ENCODE measurements at regions not wholly inside any gene's neighbourhood (a gene's known extent, or its start where the extent isn't known, plus 50 kb on each side); places are given as distances from the start of the nearest gene placed in this dataset.

DNA sequence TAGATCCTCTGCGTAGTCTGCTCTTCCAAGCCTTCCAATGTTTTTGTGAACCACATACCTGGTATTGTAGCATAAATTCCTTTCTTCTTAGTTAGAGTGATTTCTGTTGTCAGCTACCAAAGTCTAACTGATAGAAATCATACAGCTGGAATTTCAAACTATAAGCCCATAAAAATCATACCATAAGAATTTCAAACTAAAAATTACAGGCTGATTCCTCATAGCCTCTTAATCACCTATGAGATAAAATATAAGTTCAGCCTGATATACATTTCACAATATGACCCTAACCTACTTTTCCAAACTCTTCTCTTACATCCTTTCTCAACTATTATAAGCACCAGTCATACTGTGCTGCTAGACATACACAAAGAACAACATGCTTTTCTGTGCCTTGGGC is 64.8 kb downstream of the PTHLH start:
- Mint-ChIP-seq H3K4me3 (no peak overlapping the region), H3K27ac (no peak overlapping the region), H3K36me3 (ENCODE audit: low read depth) (no peaks in the 10 kb centered on the region), H3K9me3 (no peaks in the 10 kb centered on the region), H3K27me3 (ENCODE audit: low read depth, poor library complexity) (no peaks in the 10 kb centered on the region), H3K4me1 (no peaks in the 10 kb centered on the region)
- TF ChIP-seq, protein P1, sequence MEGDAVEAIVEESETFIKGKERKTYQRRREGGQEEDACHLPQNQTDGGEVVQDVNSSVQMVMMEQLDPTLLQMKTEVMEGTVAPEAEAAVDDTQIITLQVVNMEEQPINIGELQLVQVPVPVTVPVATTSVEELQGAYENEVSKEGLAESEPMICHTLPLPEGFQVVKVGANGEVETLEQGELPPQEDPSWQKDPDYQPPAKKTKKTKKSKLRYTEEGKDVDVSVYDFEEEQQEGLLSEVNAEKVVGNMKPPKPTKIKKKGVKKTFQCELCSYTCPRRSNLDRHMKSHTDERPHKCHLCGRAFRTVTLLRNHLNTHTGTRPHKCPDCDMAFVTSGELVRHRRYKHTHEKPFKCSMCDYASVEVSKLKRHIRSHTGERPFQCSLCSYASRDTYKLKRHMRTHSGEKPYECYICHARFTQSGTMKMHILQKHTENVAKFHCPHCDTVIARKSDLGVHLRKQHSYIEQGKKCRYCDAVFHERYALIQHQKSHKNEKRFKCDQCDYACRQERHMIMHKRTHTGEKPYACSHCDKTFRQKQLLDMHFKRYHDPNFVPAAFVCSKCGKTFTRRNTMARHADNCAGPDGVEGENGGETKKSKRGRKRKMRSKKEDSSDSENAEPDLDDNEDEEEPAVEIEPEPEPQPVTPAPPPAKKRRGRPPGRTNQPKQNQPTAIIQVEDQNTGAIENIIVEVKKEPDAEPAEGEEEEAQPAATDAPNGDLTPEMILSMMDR (IDR thresholded peaks at IDR 0.05), result no peak
- no peak for DNase-seq

DNA sequence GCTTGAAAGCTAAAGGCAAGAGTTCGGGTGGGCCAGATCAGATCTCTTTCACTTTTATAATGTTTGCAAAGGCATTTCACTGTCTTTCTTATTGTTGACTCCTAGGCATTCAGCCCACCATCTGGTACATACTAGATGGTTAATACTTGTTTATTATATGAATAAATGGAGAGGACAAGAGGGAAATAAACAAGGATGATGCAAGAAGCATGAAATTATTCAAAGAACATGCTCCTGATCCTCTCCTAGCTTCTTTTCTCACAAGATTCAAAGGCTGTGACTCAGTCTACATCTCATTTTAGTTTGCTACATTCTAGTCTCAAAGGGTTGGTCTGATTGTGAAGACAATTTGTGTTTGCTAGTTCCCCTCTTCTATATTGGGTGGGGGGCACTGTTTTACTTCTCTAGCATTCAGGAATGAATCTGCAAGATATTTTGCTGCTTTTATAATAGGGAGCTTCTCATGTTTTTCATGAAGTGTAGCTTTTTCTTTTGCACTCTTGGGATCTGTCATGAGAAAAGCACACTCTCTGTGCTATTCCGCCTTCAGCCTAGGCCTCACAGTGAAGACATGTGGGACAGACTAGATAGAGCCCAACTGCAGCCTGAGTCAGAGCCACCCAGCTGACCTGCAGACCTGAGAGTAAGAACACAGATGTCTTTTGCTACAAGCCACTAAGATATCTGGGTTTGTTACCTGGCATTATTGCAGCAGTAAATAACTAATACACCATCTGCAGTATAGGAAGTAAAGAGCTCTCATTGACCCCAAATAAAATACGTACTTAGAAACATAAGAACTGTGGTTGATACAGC is 65.7 kb downstream of the PTHLH start:
- H3K9me3 Mint-ChIP-seq, result no peaks in the 10 kb centered on the region
- no peaks in the 10 kb centered on the region for H3K27me3 Mint-ChIP-seq (ENCODE audit: low read depth, poor library complexity)
- no peak overlapping the region for H3K27ac Mint-ChIP-seq
- H3K4me3 Mint-ChIP-seq, result no peak overlapping the region
- no peak for DNase-seq
- H3K4me1 Mint-ChIP-seq, result no peaks in the 10 kb centered on the region
- no peaks in the 10 kb centered on the region for H3K36me3 Mint-ChIP-seq (ENCODE audit: low read depth)
- TF ChIP-seq, protein P1 (IDR thresholded peaks at IDR 0.05), result no peak

DNA sequence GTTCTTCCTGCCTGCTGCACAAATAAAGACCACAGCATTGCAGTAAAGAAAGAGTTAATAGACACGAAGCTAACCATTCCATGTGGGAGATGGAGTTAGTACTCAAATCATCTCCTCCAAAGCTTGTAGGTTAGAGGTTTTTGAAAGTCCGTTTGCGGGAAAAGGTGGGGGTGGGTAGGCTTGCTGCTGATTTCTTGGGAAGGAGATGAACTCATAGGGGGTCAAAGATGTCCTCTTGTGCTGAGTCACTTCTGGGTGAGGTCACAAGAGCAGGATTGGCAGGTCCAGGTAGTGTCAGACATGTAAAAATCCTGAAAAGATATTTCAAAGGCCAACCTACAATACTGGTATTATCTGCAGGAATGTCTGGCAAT is 66.4 kb downstream of the PTHLH start:
- DNase-seq, result no peak
- TF ChIP-seq, protein P1 (IDR thresholded peaks at IDR 0.05), result no peak
- H3K9me3 Mint-ChIP-seq, result no peaks in the 10 kb centered on the region
- H3K27ac Mint-ChIP-seq, result no peak overlapping the region
- no peak overlapping the region for H3K4me3 Mint-ChIP-seq
- H3K27me3 Mint-ChIP-seq (ENCODE audit: low read depth, poor library complexity), result no peaks in the 10 kb centered on the region
- no peaks in the 10 kb centered on the region for H3K4me1 Mint-ChIP-seq
- H3K36me3 Mint-ChIP-seq (ENCODE audit: low read depth), result no peaks in the 10 kb centered on the region

DNA sequence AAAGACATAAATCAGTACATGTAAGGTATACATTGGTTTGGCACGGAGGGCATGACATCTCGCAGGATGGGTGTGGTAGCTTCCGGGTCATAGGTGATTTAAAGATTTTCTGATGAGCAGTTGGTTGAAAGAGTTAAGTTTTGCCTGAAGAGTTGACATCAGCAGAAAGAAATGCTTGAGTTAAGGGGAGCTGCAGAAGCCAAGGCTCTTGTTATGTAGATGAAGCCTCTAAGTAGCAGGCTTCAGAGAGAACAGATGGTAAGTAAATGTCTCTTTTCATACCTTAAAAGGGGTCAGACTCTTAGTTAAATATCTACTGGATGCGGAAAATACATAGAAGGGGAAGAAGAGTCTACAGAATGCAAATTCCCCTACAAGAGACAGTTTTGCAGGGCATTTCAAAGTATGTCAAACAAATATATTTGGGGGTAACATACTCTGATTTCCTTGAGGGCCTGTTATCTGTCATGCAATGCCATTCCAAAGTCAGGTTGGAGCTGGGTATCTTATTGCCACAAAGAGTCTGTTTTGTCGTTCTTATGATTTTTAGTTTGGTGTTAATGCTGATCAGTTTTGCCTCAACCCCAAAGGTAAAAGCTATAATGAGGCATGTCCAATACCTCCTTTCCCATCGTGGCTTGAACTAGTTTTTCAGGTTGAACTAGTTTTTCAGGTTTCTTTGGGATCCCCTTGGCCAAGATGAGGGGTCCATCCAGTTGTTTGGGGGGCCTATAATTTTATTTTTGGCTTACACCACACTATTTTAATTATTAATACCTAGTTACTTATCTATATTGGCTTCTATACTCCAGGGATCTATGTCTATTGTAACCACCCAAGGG is 67.0 kb downstream of the PTHLH start:
- Mint-ChIP-seq H3K27ac (no peak overlapping the region), H3K4me1 (no peaks in the 10 kb centered on the region), H3K36me3 (ENCODE audit: low read depth) (no peaks in the 10 kb centered on the region), H3K4me3 (no peak overlapping the region), H3K27me3 (ENCODE audit: low read depth, poor library complexity) (no peaks in the 10 kb centered on the region), H3K9me3 (no peaks in the 10 kb centered on the region)
- TF ChIP-seq, protein P1 (IDR thresholded peaks at IDR 0.05), result no peak
- no peak for DNase-seq

DNA sequence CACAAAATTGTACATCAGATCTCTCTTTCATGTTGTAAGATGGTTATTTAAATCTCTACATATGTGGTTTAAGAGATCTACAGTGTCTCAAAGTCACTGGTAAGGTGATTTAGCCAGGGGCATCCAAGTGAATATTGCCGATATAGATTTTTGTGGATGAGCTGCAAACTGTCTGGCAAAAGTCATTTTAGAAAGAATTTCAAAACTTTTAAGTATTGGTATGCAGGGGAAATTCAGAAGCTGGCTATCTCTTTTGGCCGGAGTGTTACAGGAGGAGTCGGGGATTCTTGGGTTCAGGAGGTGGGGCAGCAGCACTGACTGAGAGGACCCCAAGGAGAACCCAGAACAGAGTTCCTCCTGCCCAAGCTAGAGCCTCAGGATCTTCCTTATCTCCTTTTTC is 69.9 kb downstream of the PTHLH start:
- H3K36me3 Mint-ChIP-seq (ENCODE audit: low read depth), result no peaks in the 10 kb centered on the region
- no peaks in the 10 kb centered on the region for H3K27me3 Mint-ChIP-seq (ENCODE audit: low read depth, poor library complexity)
- TF ChIP-seq, protein P1 (IDR thresholded peaks at IDR 0.05), result no peak
- H3K27ac Mint-ChIP-seq, result no peak overlapping the region
- DNase-seq, result no peak
- no peaks in the 10 kb centered on the region for H3K9me3 Mint-ChIP-seq
- H3K4me1 Mint-ChIP-seq, result peaks cover 14% of the 10 kb centered on the region
- no peak overlapping the region for H3K4me3 Mint-ChIP-seq
